Liver (tissue), 8 donors: ENCODE measurements at regions not wholly inside any gene's neighbourhood (a gene's known extent, or its start where the extent isn't known, plus 50 kb on each side); places are given as distances from the start of the nearest gene placed in this dataset.

Source experiments
- DNase-seq: peaks from one replicate; pipeline ENCODE4 v3.0.0-alpha.2; 2017; ENCODE audit warnings: low spot score
- H3K27ac ChIP-seq, 2 donors: one replicate each; pipeline ENCODE4 v1.7.0; 2013; ENCODE audit warnings: inconsistent platforms in 2 of 2, low read length in 2 of 2, control low read depth in 1 of 2, low read depth in 1 of 2, mild to moderate bottlenecking in 1 of 2
- H3K27me3 ChIP-seq, 4 donors: one replicate each; pipeline versions ENCODE4 v1.6.1 to v1.7.0; 2013; ENCODE audit warnings: low read length in 3 of 4, inconsistent platforms in 1 of 4, mild to moderate bottlenecking in 1 of 4, moderate library complexity in 1 of 4; ENCODE audit not compliant: control insufficient read depth in 4 of 4, insufficient read depth in 4 of 4
- H3K36me3 ChIP-seq, 4 donors: one replicate each; pipeline versions ENCODE4 v1.6.1 to v1.7.0; 2013; ENCODE audit warnings: low read length in 3 of 4, mild to moderate bottlenecking in 3 of 4, low read depth in 1 of 4, moderate library complexity in 1 of 4; ENCODE audit not compliant: control insufficient read depth in 4 of 4, insufficient read depth in 3 of 4
- H3K4me1 ChIP-seq, 4 donors: one replicate each; pipeline versions ENCODE4 v1.6.1 to v1.7.0; 2013; ENCODE audit warnings: low read length in 3 of 4, mild to moderate bottlenecking in 3 of 4, moderate library complexity in 1 of 4; ENCODE audit not compliant: control insufficient read depth in 4 of 4, insufficient read depth in 4 of 4
- H3K4me3 ChIP-seq, 3 donors: one replicate each; pipeline versions ENCODE4 v1.6.1 to v1.7.0; 2013; ENCODE audit warnings: low read length in 3 of 3, control low read depth in 1 of 3, low read depth in 1 of 3, mild to moderate bottlenecking in 1 of 3
- H3K9ac ChIP-seq, 2 donors: one replicate each; pipeline ENCODE4 v1.7.0; 2013; ENCODE audit warnings: low read length in 2 of 2, mild to moderate bottlenecking in 2 of 2, moderate library complexity in 2 of 2, control low read depth in 1 of 2, low read depth in 1 of 2
- H3K9me3 ChIP-seq, 4 donors: one replicate each; pipeline versions ENCODE4 v1.6.1 to v1.7.0; 2013; ENCODE audit warnings: low read length in 3 of 4; ENCODE audit not compliant: control insufficient read depth in 4 of 4
- EGR1 ChIP-seq, 2 donors: IDR thresholded peaks; 2 replicates each; pipeline ENCODE4 v1.6.1; 2016 to 2018; ENCODE audit warnings: antibody characterized with exemption in 2 of 2, low read depth in 2 of 2
- FOXA1 ChIP-seq: IDR thresholded peaks from 2 replicates; pipeline ENCODE4 v1.6.1; 2016; ENCODE audit warnings: antibody characterized with exemption
- FOXA2 ChIP-seq: IDR thresholded peaks from 2 replicates; pipeline ENCODE4 v1.6.1; 2016; ENCODE audit warnings: antibody characterized with exemption
- GABPA ChIP-seq, 2 donors: IDR thresholded peaks in 1 of 2; conservative IDR thresholded peaks in 1 of 2; 2 replicates each; pipeline ENCODE4 v1.6.1; 2016; ENCODE audit warnings: antibody characterized with exemption in 2 of 2, mild to moderate bottlenecking in 1 of 2, moderate library complexity in 1 of 2
- HNF4A ChIP-seq, 2 donors: conservative IDR thresholded peaks; 2 replicates each; pipeline ENCODE4 v1.6.1; 2016; ENCODE audit warnings: antibody characterized with exemption in 2 of 2, mild to moderate bottlenecking in 2 of 2
- HNF4G ChIP-seq: IDR thresholded peaks from 2 replicates; pipeline ENCODE4 v1.6.1; 2016; ENCODE audit warnings: antibody characterized with exemption
- JUND ChIP-seq, 2 donors: IDR thresholded peaks; 2 replicates each; pipeline ENCODE4 v1.6.1; 2016; ENCODE audit warnings: antibody characterized with exemption in 2 of 2
- NR2F2 ChIP-seq: IDR thresholded peaks from 2 replicates; pipeline ENCODE4 v1.6.1; 2016; ENCODE audit warnings: antibody characterized with exemption
- RAD21 ChIP-seq, 2 donors: IDR thresholded peaks; 2 replicates each; pipeline ENCODE4 v1.6.1; 2016; ENCODE audit warnings: antibody characterized with exemption in 2 of 2, mild to moderate bottlenecking in 2 of 2
- RXRA ChIP-seq, 2 donors: IDR thresholded peaks; 2 replicates each; pipeline ENCODE4 v1.6.1; 2017 to 2018; ENCODE audit warnings: antibody characterized with exemption in 2 of 2, mild to moderate bottlenecking in 1 of 2
- SP1 ChIP-seq: IDR thresholded peaks from 2 replicates; pipeline ENCODE4 v1.6.1; 2018; ENCODE audit warnings: antibody characterized with exemption, mild to moderate bottlenecking
- TAF1 ChIP-seq: conservative IDR thresholded peaks from 2 replicates; pipeline ENCODE4 v1.6.1; 2016; ENCODE audit warnings: antibody characterized with exemption, mild to moderate bottlenecking
- YY1 ChIP-seq: IDR thresholded peaks from 2 replicates; pipeline ENCODE4 v1.6.1; 2016; ENCODE audit warnings: antibody characterized with exemption, mild to moderate bottlenecking
- WGBS: extraction: QIAGEN DNeasy Blood & Tissue Kit; methylation state at CpG from one replicate; pipeline ENCODE4 v1.1.7; 2013; 5-methylcytosine and 5-hydroxymethylcytosine counted together
- TF ChIP-seq, protein P1 (sequence below): IDR thresholded peaks from 2 replicates; pipeline ENCODE4 v1.6.1; 2016; ENCODE audit warnings: antibody characterized with exemption
- TF ChIP-seq, protein P2 (sequence below): fragments of 150-350 bp; IDR thresholded peaks from 2 replicates; pipeline ENCODE4 v1.5.1; 2017; ENCODE audit warnings: improper control_type of control experiment, low read depth, low read length; ENCODE audit not compliant: missing input control
- TF ChIP-seq, protein P3 (sequence below): IDR thresholded peaks from 2 replicates; pipeline ENCODE4 v1.6.1; 2016; ENCODE audit warnings: antibody characterized with exemption, mild to moderate bottlenecking
- TF ChIP-seq, protein P4 (sequence below): IDR thresholded peaks from 2 replicates; pipeline ENCODE4 v1.6.1; 2016; ENCODE audit warnings: antibody characterized with exemption
- TF ChIP-seq, protein P5 (sequence below): IDR thresholded peaks from 2 replicates; pipeline ENCODE4 v1.6.1; 2016; ENCODE audit warnings: antibody characterized with exemption
- donor health status: healthy.
- donor health status: healthy.
- donor health status: healthy.
- donor health status: healthy.
- donor health status: healthy.

DNA sequence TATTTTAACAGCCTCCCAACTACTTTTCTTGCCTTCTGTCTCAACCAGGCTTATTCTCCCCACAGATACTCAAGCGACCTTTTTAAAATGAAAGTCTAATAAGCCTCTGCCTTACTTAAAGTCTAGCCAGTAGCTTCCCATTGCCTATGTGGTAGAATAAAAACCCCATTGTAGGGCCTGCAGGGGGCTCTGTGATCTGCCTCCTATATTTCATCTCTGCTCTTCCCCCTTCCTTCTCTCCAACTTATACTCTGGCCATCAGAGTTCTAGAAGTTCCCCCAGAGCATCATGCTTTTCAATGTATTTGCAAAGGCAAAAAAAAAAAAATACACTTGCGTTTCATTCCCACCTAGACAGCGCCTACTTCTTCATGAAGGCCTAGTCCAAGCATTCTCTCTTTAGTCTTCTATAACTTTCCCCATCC is 167.7 kb upstream of the ADO start:
- no peaks in the 10 kb centered on the region for H3K4me1 ChIP-seq
- H3K27me3 ChIP-seq: no peaks in the 10 kb centered on the region
- no peak for DNase-seq
- H3K9ac ChIP-seq: peak overlapping the region in 1 of 2 donors; percentile 74
- WGBS: 67% methylated on average over 3 of the region's 3 CpGs
- TF ChIP-seq, protein P1, sequence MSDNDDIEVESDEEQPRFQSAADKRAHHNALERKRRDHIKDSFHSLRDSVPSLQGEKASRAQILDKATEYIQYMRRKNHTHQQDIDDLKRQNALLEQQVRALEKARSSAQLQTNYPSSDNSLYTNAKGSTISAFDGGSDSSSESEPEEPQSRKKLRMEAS: no peak
- TF ChIP-seq SP1 (no peak), YY1 (no peak), RAD21 (IDR thresholded peaks at IDR 0.05) (peak in 1 of 2 donors; percentile 12)
- TF ChIP-seq, protein P2, sequence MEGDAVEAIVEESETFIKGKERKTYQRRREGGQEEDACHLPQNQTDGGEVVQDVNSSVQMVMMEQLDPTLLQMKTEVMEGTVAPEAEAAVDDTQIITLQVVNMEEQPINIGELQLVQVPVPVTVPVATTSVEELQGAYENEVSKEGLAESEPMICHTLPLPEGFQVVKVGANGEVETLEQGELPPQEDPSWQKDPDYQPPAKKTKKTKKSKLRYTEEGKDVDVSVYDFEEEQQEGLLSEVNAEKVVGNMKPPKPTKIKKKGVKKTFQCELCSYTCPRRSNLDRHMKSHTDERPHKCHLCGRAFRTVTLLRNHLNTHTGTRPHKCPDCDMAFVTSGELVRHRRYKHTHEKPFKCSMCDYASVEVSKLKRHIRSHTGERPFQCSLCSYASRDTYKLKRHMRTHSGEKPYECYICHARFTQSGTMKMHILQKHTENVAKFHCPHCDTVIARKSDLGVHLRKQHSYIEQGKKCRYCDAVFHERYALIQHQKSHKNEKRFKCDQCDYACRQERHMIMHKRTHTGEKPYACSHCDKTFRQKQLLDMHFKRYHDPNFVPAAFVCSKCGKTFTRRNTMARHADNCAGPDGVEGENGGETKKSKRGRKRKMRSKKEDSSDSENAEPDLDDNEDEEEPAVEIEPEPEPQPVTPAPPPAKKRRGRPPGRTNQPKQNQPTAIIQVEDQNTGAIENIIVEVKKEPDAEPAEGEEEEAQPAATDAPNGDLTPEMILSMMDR: no peak
- peak overlapping the region; percentile 51 to 72 for H3K27ac ChIP-seq
- peak overlapping the region in 1 of 3 donors; percentile 18 for H3K4me3 ChIP-seq
- H3K9me3 ChIP-seq: no peaks in the 10 kb centered on the region
- H3K36me3 ChIP-seq: no peaks in the 10 kb centered on the region

DNA sequence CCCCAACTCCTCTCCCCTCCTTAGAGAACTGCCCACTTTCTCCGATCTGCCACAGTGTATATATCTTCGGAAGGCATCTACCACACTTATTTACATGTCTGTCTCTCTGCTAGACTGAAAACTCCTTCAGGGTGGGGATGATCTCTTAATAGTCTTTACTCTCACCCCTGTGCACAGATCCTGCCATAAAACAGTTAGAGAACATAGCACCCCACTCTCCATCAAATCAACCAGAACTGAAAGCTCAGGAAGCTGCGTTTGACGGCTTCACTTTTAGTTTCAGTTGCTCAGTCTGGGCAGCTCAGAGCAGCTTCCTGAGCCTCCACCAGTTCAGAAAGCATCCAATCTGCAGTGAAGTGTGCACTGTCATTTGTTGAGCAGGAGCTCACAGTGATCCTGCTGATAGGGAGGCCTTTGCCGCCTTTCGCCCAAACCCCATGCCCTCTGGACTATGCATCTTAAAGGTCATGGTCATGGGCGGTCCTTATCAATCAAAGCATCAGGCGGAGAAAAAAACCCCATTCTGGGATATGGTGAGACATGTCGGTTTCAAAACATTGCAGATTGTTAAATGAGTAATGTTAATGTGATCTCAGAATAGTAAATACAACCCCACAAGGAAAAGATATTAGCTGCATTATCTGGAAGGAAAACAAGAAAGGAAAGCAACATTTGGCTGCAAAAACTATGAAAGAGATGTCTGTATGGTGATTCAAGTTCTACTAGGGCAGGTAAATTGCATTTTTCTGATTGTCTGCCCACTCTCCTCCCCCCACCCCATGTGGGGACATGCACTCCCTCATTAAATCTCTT is 167.1 kb upstream of the ADO start:
- DNase-seq: no peak
- H3K9ac ChIP-seq: peak overlapping the region in 1 of 2 donors; percentile 74

More for the DNA sequence above, 167.1 kb upstream of the ADO start:
- Histone ChIP-seq H3K4me1 (no peaks in the 10 kb centered on the region), H3K27ac (peak overlapping the region; percentile 51 to 72), H3K4me3 (peak overlapping the region in 2 of 3 donors; percentile 18), H3K27me3 (no peaks in the 10 kb centered on the region), H3K36me3 (no peaks in the 10 kb centered on the region), H3K9me3 (no peaks in the 10 kb centered on the region)
- 36% methylated on average over 9 of the region's 9 CpGs for WGBS
- TF ChIP-seq, protein P3, sequence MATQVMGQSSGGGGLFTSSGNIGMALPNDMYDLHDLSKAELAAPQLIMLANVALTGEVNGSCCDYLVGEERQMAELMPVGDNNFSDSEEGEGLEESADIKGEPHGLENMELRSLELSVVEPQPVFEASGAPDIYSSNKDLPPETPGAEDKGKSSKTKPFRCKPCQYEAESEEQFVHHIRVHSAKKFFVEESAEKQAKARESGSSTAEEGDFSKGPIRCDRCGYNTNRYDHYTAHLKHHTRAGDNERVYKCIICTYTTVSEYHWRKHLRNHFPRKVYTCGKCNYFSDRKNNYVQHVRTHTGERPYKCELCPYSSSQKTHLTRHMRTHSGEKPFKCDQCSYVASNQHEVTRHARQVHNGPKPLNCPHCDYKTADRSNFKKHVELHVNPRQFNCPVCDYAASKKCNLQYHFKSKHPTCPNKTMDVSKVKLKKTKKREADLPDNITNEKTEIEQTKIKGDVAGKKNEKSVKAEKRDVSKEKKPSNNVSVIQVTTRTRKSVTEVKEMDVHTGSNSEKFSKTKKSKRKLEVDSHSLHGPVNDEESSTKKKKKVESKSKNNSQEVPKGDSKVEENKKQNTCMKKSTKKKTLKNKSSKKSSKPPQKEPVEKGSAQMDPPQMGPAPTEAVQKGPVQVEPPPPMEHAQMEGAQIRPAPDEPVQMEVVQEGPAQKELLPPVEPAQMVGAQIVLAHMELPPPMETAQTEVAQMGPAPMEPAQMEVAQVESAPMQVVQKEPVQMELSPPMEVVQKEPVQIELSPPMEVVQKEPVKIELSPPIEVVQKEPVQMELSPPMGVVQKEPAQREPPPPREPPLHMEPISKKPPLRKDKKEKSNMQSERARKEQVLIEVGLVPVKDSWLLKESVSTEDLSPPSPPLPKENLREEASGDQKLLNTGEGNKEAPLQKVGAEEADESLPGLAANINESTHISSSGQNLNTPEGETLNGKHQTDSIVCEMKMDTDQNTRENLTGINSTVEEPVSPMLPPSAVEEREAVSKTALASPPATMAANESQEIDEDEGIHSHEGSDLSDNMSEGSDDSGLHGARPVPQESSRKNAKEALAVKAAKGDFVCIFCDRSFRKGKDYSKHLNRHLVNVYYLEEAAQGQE: no peak
- TF ChIP-seq HNF4G (no peak), FOXA1 (no peak), TAF1 (no peak), RAD21 (IDR thresholded peaks at IDR 0.05) (no peak), JUND (IDR thresholded peaks at IDR 0.05) (no peak), FOXA2 (no peak), SP1 (no peak), HNF4A (conservative IDR thresholded peaks at IDR 0.05) (no peak), NR2F2 (no peak), GABPA (IDR thresholded peaks at IDR 0.05 in 1 of 2, conservative IDR thresholded peaks at IDR 0.05 in 1 of 2) (no peak), YY1 (no peak), EGR1 (IDR thresholded peaks at IDR 0.05; ENCODE audit: low read depth in 2 of 2) (no peak), RXRA (IDR thresholded peaks at IDR 0.05) (no peak)
- TF ChIP-seq, protein P4, sequence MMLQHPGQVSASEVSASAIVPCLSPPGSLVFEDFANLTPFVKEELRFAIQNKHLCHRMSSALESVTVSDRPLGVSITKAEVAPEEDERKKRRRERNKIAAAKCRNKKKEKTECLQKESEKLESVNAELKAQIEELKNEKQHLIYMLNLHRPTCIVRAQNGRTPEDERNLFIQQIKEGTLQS: no peak
- TF ChIP-seq, protein P5, sequence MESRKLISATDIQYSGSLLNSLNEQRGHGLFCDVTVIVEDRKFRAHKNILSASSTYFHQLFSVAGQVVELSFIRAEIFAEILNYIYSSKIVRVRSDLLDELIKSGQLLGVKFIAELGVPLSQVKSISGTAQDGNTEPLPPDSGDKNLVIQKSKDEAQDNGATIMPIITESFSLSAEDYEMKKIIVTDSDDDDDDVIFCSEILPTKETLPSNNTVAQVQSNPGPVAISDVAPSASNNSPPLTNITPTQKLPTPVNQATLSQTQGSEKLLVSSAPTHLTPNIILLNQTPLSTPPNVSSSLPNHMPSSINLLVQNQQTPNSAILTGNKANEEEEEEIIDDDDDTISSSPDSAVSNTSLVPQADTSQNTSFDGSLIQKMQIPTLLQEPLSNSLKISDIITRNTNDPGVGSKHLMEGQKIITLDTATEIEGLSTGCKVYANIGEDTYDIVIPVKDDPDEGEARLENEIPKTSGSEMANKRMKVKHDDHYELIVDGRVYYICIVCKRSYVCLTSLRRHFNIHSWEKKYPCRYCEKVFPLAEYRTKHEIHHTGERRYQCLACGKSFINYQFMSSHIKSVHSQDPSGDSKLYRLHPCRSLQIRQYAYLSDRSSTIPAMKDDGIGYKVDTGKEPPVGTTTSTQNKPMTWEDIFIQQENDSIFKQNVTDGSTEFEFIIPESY: no peak
- TF ChIP-seq, protein P2: no peak
- TF ChIP-seq, protein P1: no peak
